HS-5 (cell line): ENCODE measurements at regions not wholly inside any gene's neighbourhood (a gene's known extent, or its start where the extent isn't known, plus 50 kb on each side); places are given as distances from the start of the nearest gene placed in this dataset.

Source experiments
- DNase-seq: peaks from one replicate; pipeline ENCODE4 v3.0.0-alpha.2; 2012; ENCODE audit warnings: low read depth

GRCh38 chr2:8575038-8575833 lies 106.6 kb upstream of the ID2 start:
- DNase-seq = no peak

GRCh38 chr2:8575834-8576423 lies 105.9 kb upstream of the ID2 start:
- DNase-seq = no peak

- DNase-seq = no peak
Measured at GRCh38 chr2:8576525-8577167, 105.2 kb upstream of the ID2 start.

- DNase-seq = no peak
Measured at GRCh38 chr2:8577573-8577972, 104.3 kb upstream of the ID2 start.

GRCh38 chr2:8578335-8579244 lies 103.3 kb upstream of the ID2 start:
- DNase-seq = no peak

GRCh38 chr2:8579485-8580085 lies 102.3 kb upstream of the ID2 start:
- DNase-seq = no peak

- DNase-seq = no peak
Measured at GRCh38 chr2:8580316-8581233, 101.3 kb upstream of the ID2 start.

- no peak for DNase-seq
Measured at GRCh38 chr2:8581234-8581561, 100.7 kb upstream of the ID2 start.

GRCh38 chr2:8581601-8582041 lies 100.2 kb upstream of the ID2 start:
- no peak for DNase-seq

GRCh38 chr2:8582191-8582590 lies 99.7 kb upstream of the ID2 start:
- DNase-seq = no peak

GRCh38 chr2:8582651-8583399 lies 99.0 kb upstream of the ID2 start:
- no peak for DNase-seq

GRCh38 chr2:8583400-8584173 lies 98.3 kb upstream of the ID2 start:
- DNase-seq = no peak

GRCh38 chr2:8584174-8585066 lies 97.4 kb upstream of the ID2 start:
- DNase-seq = no peak

- DNase-seq = no peak
Measured at GRCh38 chr2:8586457-8587051, 95.3 kb upstream of the ID2 start.

- no peak for DNase-seq
Measured at GRCh38 chr2:8587251-8587791, 94.5 kb upstream of the ID2 start.

- no peak for DNase-seq
Measured at GRCh38 chr2:8587920-8588830, 93.7 kb upstream of the ID2 start.

GRCh38 chr2:8588831-8589191 lies 93.0 kb upstream of the ID2 start:
- no peak for DNase-seq
